ENCODE measurements at regions not wholly inside any gene's neighbourhood (a gene's known extent, or its start where the extent isn't known, plus 50 kb on each side); places are given as distances from the start of the nearest gene placed in this dataset.

GRCh38 chr4:90061881-90062280 lies 65.3 kb upstream of the CCSER1 start:
- TF ChIP-seq CTCF (conservative IDR thresholded peaks at IDR 0.05; ENCODE audit: low read depth, low read length) = no peak
- TF ChIP-seq EZH2phosphoT487 (IDR thresholded peaks at IDR 0.05; ENCODE audit: borderline replicate concordance, low read length) = no peak
- TF ChIP-seq EZH2 (IDR thresholded peaks at IDR 0.05; ENCODE audit: low read length, unreplicated experiment) = no peak
- H2AFZ ChIP-seq (ENCODE audit: low read length) = no peak overlapping the region

GRCh38 chr4:90064196-90064595 lies 63.0 kb upstream of the CCSER1 start:
- no peak overlapping the region for H3K9ac ChIP-seq (ENCODE audit: low read length)
- no TSS peak for BruUV-seq (replicated peaks)
- no peak overlapping the region for H3K4me2 ChIP-seq (ENCODE audit: low read length)
- H3K4me3 ChIP-seq (ENCODE audit: low read length) = no peak overlapping the region
- no peaks in the 10 kb centered on the region for H3K9me3 ChIP-seq (ENCODE audit: low read length)
- no peaks in the 10 kb centered on the region for H3K36me3 ChIP-seq (ENCODE audit: low read depth, low read length)
- intact Hi-C loops (cut with micrococcal nuclease) = no loop called here
- H3K4me1 ChIP-seq (ENCODE audit: insufficient read depth, low read length) = peaks cover 6% of the 10 kb centered on the region; the same call in 1 of the 2 replicates
- no peaks in the 10 kb centered on the region for H4K20me1 ChIP-seq (ENCODE audit: low read length)
- no peaks in the 10 kb centered on the region for H3F3A ChIP-seq (ENCODE audit: low read length, unreplicated experiment)
- no peak overlapping the region for H2AFZ ChIP-seq (ENCODE audit: low read length)
- peaks cover 5% of the 10 kb centered on the region; the same call in 1 of the 2 replicates for H3K27me3 ChIP-seq (ENCODE audit: low read length)
- no peaks in the 10 kb centered on the region for H3K9me2 ChIP-seq (replicated peaks; ENCODE audit: low read length)
- POLR2A ChIA-PET (ENCODE audit: unreplicated experiment) = no interaction called here
- DNase-seq (no peak), ATAC-seq (no peak)
- CTCF ChIA-PET = no interaction called here
- no peak overlapping the region for H3K27ac ChIP-seq (ENCODE audit: low read length)
- H3K79me2 ChIP-seq (ENCODE audit: low read length) = no peaks in the 10 kb centered on the region
- TF ChIP-seq EZH2phosphoT487 (IDR thresholded peaks at IDR 0.05; ENCODE audit: borderline replicate concordance, low read length) = no peak
- no peak for TF ChIP-seq CTCF (conservative IDR thresholded peaks at IDR 0.05; ENCODE audit: low read depth, low read length)
- no peak for TF ChIP-seq EZH2 (IDR thresholded peaks at IDR 0.05; ENCODE audit: low read length, unreplicated experiment)

More at GRCh38 chr4:90061881-90062280, 65.3 kb upstream of the CCSER1 start:
- Histone ChIP-seq H3K79me2 (ENCODE audit: low read length) (no peaks in the 10 kb centered on the region), H4K20me1 (ENCODE audit: low read length) (no peaks in the 10 kb centered on the region), H3K27ac (ENCODE audit: low read length) (no peak overlapping the region), H3F3A (ENCODE audit: low read length, unreplicated experiment) (no peaks in the 10 kb centered on the region), H3K4me3 (ENCODE audit: low read length) (no peak overlapping the region), H3K36me3 (ENCODE audit: low read depth, low read length) (no peaks in the 10 kb centered on the region), H3K27me3 (ENCODE audit: low read length) (peaks cover 8% of the 10 kb centered on the region; the same call in 1 of the 2 replicates), H3K9ac (ENCODE audit: low read length) (no peak overlapping the region), H3K4me2 (ENCODE audit: low read length) (no peak overlapping the region), H3K9me3 (ENCODE audit: low read length) (no peaks in the 10 kb centered on the region), H3K9me2 (replicated peaks; ENCODE audit: low read length) (no peaks in the 10 kb centered on the region), H3K4me1 (ENCODE audit: insufficient read depth, low read length) (no peaks in the 10 kb centered on the region)
- intact Hi-C loops (cut with micrococcal nuclease) = no loop called here
- ATAC-seq = no peak
- DNase-seq = peak; percentile 16
- ChIA-PET CTCF (no interaction called here), POLR2A (ENCODE audit: unreplicated experiment) (no interaction called here)
- BruUV-seq (replicated peaks) = no TSS peak

- TF ChIP-seq EZH2phosphoT487 (IDR thresholded peaks at IDR 0.05; ENCODE audit: borderline replicate concordance, low read length) = no peak
- TF ChIP-seq EZH2 (IDR thresholded peaks at IDR 0.05; ENCODE audit: low read length, unreplicated experiment) = no peak
- no peak for TF ChIP-seq CTCF (conservative IDR thresholded peaks at IDR 0.05; ENCODE audit: low read depth, low read length)
- ChIA-PET POLR2A (ENCODE audit: unreplicated experiment) (interaction anchor here (0.7 kb wide), 1 partner anchor 24 kb away, joined by 5 read pairs; no protein-coding TSS in a partner anchor), CTCF (no interaction called here)
- Histone ChIP-seq H2AFZ (ENCODE audit: low read length) (no peak overlapping the region), H3K27ac (ENCODE audit: low read length) (peak overlapping the region; percentile 48), H3F3A (ENCODE audit: low read length, unreplicated experiment) (no peaks in the 10 kb centered on the region), H3K36me3 (ENCODE audit: low read depth, low read length) (no peaks in the 10 kb centered on the region), H3K4me1 (ENCODE audit: insufficient read depth, low read length) (peaks cover 10% of the 10 kb centered on the region; the same call in 1 of the 2 replicates), H3K4me3 (ENCODE audit: low read length) (no peak overlapping the region), H3K4me2 (ENCODE audit: low read length) (peak overlapping the region; percentile 29; the same call in 1 of the 2 replicates), H3K9me3 (ENCODE audit: low read length) (no peaks in the 10 kb centered on the region), H3K27me3 (ENCODE audit: low read length) (peaks cover 14% of the 10 kb centered on the region; the same call in 1 of the 2 replicates), H3K79me2 (ENCODE audit: low read length) (no peaks in the 10 kb centered on the region), H4K20me1 (ENCODE audit: low read length) (no peaks in the 10 kb centered on the region), H3K9ac (ENCODE audit: low read length) (no peak overlapping the region), H3K9me2 (replicated peaks; ENCODE audit: low read length) (no peaks in the 10 kb centered on the region)
- intact Hi-C loops (cut with micrococcal nuclease) = no loop called here
- ATAC-seq (peak; percentile 68), DNase-seq (peak; percentile 83)
- no TSS peak for BruUV-seq (replicated peaks)
Observed at GRCh38 chr4:90069151-90069550, 58.0 kb upstream of the CCSER1 start.

Data from PC-3 (cell line).